ENCODE measurements at regions not wholly inside any gene's neighbourhood (a gene's known extent, or its start where the extent isn't known, plus 50 kb on each side); places are given as distances from the start of the nearest gene placed in this dataset.

DNA sequence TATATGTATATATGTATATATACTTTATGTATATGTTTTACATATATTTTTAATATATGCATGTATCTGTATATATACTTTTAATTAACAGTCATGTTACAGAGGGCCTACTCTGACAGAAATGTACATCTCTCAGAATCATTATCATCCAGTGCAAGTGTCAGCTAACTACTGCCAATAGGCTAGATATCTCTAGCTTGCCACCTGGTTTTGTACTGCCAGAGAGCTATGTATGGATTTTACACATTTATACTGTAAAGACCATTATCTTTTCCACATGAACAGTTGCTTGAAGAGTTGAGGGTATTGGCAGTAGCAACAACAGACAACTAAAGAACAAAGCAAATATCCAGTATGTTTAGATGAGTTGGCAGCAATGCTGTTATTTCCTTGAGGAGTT is 99.7 kb upstream of the VGLL3 start:
- TF ChIP-seq, protein P1, sequence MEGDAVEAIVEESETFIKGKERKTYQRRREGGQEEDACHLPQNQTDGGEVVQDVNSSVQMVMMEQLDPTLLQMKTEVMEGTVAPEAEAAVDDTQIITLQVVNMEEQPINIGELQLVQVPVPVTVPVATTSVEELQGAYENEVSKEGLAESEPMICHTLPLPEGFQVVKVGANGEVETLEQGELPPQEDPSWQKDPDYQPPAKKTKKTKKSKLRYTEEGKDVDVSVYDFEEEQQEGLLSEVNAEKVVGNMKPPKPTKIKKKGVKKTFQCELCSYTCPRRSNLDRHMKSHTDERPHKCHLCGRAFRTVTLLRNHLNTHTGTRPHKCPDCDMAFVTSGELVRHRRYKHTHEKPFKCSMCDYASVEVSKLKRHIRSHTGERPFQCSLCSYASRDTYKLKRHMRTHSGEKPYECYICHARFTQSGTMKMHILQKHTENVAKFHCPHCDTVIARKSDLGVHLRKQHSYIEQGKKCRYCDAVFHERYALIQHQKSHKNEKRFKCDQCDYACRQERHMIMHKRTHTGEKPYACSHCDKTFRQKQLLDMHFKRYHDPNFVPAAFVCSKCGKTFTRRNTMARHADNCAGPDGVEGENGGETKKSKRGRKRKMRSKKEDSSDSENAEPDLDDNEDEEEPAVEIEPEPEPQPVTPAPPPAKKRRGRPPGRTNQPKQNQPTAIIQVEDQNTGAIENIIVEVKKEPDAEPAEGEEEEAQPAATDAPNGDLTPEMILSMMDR (IDR thresholded peaks at IDR 0.05), result no peak
- no peak for TF ChIP-seq POLR2A (IDR thresholded peaks at IDR 0.05)
